ENCODE measurements at regions not wholly inside any gene's neighbourhood (a gene's known extent, or its start where the extent isn't known, plus 50 kb on each side); places are given as distances from the start of the nearest gene placed in this dataset.

DNA sequence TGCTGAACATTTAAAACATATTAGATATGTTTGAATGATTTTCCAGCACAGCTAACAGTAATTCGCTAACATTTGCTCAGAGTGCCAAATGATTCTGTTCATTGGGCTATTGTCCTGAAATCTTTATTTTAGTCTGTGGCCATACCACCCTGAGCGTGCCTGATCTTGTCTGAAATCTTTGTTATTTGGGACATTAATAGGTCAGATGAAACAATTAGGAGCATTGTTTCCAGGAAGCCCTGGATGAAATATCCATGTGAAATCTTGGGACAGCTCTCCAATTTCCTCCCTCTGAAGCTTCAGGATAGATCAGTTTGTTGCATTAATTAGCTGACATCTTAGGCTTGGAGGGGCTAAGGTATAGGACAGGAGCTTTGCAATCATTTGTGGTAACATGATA lies 512.0 kb downstream of the KIF20B start:
- TF ChIP-seq, protein P1, sequence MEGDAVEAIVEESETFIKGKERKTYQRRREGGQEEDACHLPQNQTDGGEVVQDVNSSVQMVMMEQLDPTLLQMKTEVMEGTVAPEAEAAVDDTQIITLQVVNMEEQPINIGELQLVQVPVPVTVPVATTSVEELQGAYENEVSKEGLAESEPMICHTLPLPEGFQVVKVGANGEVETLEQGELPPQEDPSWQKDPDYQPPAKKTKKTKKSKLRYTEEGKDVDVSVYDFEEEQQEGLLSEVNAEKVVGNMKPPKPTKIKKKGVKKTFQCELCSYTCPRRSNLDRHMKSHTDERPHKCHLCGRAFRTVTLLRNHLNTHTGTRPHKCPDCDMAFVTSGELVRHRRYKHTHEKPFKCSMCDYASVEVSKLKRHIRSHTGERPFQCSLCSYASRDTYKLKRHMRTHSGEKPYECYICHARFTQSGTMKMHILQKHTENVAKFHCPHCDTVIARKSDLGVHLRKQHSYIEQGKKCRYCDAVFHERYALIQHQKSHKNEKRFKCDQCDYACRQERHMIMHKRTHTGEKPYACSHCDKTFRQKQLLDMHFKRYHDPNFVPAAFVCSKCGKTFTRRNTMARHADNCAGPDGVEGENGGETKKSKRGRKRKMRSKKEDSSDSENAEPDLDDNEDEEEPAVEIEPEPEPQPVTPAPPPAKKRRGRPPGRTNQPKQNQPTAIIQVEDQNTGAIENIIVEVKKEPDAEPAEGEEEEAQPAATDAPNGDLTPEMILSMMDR (IDR thresholded peaks at IDR 0.05) = no peak
- TF ChIP-seq POLR2A (IDR thresholded peaks at IDR 0.05) (no peak), POLR2AphosphoS5 (IDR thresholded peaks at IDR 0.05) (no peak)
